ENCODE measurements at regions not wholly inside any gene's neighbourhood (a gene's known extent, or its start where the extent isn't known, plus 50 kb on each side); places are given as distances from the start of the nearest gene placed in this dataset.

- 53 to 55% (median 54%) methylated on average over 7 of the region's 7 CpGs for WGBS, 4 donors
- intact Hi-C loops (cut with DNase I), result no loop called here
- TF ChIP-seq, protein P1, sequence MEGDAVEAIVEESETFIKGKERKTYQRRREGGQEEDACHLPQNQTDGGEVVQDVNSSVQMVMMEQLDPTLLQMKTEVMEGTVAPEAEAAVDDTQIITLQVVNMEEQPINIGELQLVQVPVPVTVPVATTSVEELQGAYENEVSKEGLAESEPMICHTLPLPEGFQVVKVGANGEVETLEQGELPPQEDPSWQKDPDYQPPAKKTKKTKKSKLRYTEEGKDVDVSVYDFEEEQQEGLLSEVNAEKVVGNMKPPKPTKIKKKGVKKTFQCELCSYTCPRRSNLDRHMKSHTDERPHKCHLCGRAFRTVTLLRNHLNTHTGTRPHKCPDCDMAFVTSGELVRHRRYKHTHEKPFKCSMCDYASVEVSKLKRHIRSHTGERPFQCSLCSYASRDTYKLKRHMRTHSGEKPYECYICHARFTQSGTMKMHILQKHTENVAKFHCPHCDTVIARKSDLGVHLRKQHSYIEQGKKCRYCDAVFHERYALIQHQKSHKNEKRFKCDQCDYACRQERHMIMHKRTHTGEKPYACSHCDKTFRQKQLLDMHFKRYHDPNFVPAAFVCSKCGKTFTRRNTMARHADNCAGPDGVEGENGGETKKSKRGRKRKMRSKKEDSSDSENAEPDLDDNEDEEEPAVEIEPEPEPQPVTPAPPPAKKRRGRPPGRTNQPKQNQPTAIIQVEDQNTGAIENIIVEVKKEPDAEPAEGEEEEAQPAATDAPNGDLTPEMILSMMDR (IDR thresholded peaks at IDR 0.05), result peak in 2 of 6 experiments; percentile 17 to 35
- TF ChIP-seq POLR2A (IDR thresholded peaks at IDR 0.05), result no peak
Measured at GRCh38 chr21:29233256-29233546, 65.5 kb upstream of the BACH1 start.

DNA sequence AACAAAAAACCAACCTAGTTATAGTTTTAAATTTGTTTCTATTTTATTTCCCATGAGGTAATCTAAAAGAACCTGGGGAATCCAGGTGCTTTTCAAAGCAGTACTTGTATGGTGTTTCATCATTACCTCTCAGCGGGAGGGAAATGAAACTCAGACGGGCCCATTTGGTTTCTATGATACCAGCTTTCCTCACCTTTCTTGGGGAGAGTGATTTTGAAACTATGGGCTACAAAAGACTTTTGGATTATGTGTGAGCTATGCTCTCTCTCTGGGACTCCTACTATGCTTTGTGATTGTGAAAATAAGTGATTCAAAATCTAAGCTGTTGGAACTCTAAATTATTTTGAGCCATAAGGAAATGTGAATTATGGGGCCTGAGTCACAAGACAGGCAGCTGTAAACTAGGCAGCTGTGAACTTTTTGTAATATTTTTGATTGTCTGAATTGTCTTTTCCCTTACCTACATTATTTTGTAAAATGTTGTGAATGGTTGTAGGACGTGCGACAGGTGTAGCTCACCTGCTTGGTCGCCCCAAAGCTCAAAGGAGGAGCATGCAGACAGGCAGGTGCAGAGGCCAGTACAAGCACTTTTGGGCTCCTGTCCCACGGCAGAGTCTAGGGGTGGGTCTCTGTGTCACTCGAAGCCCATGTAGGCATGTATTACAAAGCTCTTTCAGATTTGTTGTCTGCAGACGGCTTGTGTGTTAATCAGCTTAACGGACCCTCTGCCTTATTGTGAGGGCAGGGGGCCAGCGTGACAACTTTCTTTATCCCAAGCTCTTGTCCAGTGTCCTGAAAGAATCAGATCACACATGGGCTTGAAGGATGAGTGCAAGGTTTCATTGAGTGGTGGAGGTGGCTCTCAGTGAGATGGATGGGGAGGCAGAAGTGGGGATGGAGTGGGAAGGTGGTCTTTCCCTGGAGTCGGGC lies 64.8 kb upstream of the BACH1 start:
- H3K9me3 ChIP-seq (replicated peaks in 1 of 3), result no peaks in the 10 kb centered on the region
- H3K4me3 ChIP-seq, result no peak overlapping the region
- intact Hi-C loops (cut with DNase I), result no loop called here
- no peak for DNase-seq
- H3K27ac ChIP-seq, result no peak overlapping the region
- peaks cover 12 to 16% of the 10 kb centered on the region in 2 donors for H3K4me1 ChIP-seq (replicated peaks in 1 of 2)
- H3K36me3 ChIP-seq (replicated peaks in 1 of 2), result no peaks in the 10 kb centered on the region
- no peak for TF ChIP-seq POLR2A (IDR thresholded peaks at IDR 0.05)
- TF ChIP-seq, protein P1 (IDR thresholded peaks at IDR 0.05), result no peak
- WGBS, 4 donors, result 89 to 93% (median 91%) methylated on average over 11 of the region's 11 CpGs
- no peaks in the 10 kb centered on the region for H3K27me3 ChIP-seq

More at GRCh38 chr21:29233256-29233546, 65.5 kb upstream of the BACH1 start:
- H3K27me3 ChIP-seq, result no peaks in the 10 kb centered on the region
- DNase-seq, result no peak
- H3K9me3 ChIP-seq (replicated peaks in 1 of 3), result no peaks in the 10 kb centered on the region
- H3K36me3 ChIP-seq (replicated peaks in 1 of 2), result no peaks in the 10 kb centered on the region
- H3K27ac ChIP-seq, result no peak overlapping the region
- H3K4me3 ChIP-seq, result no peak overlapping the region
- peaks cover 5 to 9% of the 10 kb centered on the region in 2 donors for H3K4me1 ChIP-seq (replicated peaks in 1 of 2)

DNA sequence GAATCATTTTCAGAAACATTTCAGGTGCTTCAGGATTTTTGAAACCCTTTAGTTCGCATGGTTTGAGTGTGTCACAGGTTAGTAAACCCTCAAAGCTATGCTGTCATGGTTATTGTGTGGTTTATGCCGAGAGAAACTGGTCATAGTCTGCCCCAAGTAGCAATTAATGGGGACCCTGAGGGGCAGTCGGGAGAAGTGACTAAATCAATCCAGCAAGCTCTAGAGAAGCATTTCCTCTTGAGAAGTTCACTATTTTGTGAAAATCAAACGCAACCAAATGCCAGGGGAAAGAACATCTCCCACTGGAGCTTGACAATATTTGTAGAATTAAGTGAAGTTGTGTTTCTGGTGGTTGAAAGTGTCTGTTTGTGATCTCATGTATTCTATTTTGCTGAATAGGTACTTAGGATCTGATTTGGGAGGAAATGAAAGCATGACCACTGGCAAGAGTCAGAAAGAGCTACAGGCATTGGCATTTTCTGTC lies 63.0 kb upstream of the BACH1 start:
- intact Hi-C loops (cut with DNase I), result no loop called here
- no peak for DNase-seq
- H3K27me3 ChIP-seq, result no peaks in the 10 kb centered on the region
- no peaks in the 10 kb centered on the region for H3K9me3 ChIP-seq (replicated peaks in 1 of 3)
- peaks cover 15 to 16% of the 10 kb centered on the region in 2 donors for H3K4me1 ChIP-seq (replicated peaks in 1 of 2)
- H3K36me3 ChIP-seq (replicated peaks in 1 of 2), result no peaks in the 10 kb centered on the region
- H3K4me3 ChIP-seq, result no peak overlapping the region
- peak overlapping the region in 2 of 5 donors; percentile 10 to 40 for H3K27ac ChIP-seq
- WGBS, 4 donors, result 71 to 80% (median 72%) methylated on average over 4 of the region's 4 CpGs
- TF ChIP-seq, protein P1 (IDR thresholded peaks at IDR 0.05), result no peak
- TF ChIP-seq POLR2A (IDR thresholded peaks at IDR 0.05), result no peak

DNA sequence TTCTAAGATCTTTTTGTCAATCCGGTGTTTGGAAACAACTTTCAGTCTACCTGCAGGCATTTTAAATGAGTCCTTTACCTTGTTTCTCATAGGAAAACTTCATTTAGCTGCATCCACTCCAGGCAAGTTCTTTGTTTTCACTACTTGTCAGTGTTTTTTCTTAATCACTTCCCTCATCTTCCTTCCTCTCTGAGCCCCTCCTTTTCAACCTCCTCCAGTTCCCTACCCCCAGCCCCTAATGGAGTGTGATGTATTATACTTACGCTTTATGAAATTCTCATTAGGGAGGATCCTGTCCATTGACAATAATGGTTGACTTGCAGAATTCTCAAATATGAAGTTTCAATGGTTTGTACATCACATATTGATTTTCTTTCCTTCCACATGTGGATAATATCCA lies 62.5 kb upstream of the BACH1 start:
- Histone ChIP-seq H3K4me3 (no peak overlapping the region), H3K27ac (peak overlapping the region in 2 of 5 donors; percentile 10 to 40), H3K4me1 (replicated peaks in 1 of 2) (peaks cover 15 to 16% of the 10 kb centered on the region in 2 donors), H3K27me3 (no peaks in the 10 kb centered on the region), H3K36me3 (replicated peaks in 1 of 2) (no peaks in the 10 kb centered on the region), H3K9me3 (replicated peaks in 1 of 3) (no peaks in the 10 kb centered on the region)
- TF ChIP-seq POLR2A (IDR thresholded peaks at IDR 0.05), result no peak
- TF ChIP-seq, protein P1 (IDR thresholded peaks at IDR 0.05), result no peak
- 54 to 79% (median 67%) methylated on average over 2 of the region's 2 CpGs for WGBS, 4 donors
- intact Hi-C loops (cut with DNase I), result no loop called here
- no peak for DNase-seq

All from adrenal gland (tissue), 9 donors.